ENCODE measurements at regions not wholly inside any gene's neighbourhood (a gene's known extent, or its start where the extent isn't known, plus 50 kb on each side); places are given as distances from the start of the nearest gene placed in this dataset.
"Not testable (repeated sequence)": the region's sequence is repeated elsewhere in the genome, so short reads cannot be mapped to it uniquely, and the experiment has no call there.

- not testable (repeated sequence) for DNase-seq (ENCODE audit: low spot score)
These were observed 79.7 kb upstream of the LMO2 start for GRCh38 chr11:33971530-33971929.

DNA sequence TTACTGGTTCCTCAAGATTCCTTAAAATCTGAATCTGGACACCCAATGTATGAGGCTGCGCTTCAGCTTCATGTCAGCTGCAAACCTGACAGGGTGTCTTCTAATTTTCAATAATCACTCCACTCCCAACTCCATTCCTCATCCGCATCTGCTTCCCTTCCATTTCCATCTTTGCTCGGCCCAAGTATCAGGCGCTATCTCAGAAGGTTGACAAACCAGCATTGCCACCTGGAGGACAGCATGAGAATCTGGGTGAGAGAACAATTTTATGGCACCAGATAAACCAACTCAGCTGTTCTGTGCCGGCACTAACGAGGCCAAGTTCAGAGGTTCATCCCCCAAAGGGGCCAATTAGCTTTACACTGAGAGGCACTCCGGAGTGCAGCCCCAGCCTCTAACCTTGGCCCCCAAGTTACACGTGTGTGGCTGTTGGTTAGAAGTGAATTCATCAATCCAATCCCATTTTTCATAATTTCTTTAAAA, 79.1 kb upstream of the LMO2 start:
- DNase-seq (ENCODE audit: low spot score) = peak; percentile 58

DNA sequence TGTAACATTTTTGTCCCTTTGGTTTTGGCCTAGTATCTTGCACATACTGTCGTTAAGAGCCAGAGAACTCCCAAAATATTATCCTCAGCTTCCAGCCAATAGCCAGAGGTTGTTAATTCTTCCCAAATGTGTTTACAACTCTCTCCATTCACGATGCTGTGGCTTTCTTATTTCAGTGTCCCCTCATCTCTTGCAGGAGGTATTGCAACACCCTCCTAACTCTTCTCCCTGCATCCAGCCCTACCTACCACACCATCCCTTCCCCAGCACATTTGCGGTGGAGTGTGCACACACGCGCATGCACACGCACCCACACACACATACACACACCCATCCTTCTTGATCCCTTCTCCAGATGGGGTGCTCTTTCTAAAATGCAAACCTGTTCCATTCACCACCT, 75.6 kb upstream of the LMO2 start:
- DNase-seq (ENCODE audit: low spot score) = no peak

GRCh38 chr11:33965032-33965431, 73.2 kb upstream of the LMO2 start:
- no peak for DNase-seq (ENCODE audit: low spot score)

DNA sequence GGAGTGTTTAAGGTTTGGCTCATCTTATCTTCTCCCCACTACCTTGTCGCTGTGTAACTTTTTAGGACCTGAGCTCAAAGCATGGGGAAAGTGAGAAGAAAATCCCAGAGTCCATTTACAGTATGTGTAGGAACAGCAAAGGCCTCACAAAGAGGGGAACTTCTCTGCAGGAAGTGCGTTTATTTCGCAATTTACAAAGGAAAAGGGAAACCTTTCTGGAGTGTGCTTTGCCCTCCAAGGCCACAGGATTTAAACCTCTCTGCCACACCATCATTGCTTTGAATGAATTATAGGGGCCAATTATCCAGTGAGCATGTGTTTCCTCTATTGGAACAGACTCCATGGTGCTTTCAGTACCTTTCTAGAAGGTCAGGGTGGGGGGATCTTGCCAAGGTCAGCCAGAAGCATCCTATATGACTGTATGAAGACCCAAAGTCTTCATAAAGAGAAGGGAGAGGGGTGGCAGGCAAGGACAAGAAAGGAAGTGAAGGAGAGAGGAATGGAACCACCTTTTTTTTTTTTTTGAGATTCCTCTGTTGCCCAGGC, 68.1 kb upstream of the LMO2 start:
- no peak for DNase-seq (ENCODE audit: low spot score)

- DNase-seq (ENCODE audit: low spot score) = no peak
These were observed 65.5 kb upstream of the LMO2 start for GRCh38 chr11:33957304-33957917.

DNA sequence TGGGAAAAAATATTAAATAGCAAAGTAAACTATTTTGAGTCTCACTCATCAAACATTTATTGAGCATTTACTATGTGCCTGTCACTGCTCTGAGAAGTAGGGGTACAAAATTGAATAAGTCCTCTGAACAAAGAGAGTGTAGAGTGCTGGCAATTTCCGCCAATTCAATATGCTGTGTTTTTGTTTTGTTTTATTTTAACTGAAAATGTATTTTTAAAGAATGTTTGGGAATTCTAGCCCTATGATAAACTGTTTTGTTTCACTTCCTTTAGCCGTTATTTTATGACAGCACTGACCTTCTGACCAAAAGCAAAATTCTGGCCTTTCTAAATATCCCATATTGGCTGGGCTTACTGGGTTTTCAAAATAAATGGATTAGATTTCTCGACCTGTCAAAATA, 64.7 kb upstream of the LMO2 start:
- DNase-seq (ENCODE audit: low spot score) = no peak

DNA sequence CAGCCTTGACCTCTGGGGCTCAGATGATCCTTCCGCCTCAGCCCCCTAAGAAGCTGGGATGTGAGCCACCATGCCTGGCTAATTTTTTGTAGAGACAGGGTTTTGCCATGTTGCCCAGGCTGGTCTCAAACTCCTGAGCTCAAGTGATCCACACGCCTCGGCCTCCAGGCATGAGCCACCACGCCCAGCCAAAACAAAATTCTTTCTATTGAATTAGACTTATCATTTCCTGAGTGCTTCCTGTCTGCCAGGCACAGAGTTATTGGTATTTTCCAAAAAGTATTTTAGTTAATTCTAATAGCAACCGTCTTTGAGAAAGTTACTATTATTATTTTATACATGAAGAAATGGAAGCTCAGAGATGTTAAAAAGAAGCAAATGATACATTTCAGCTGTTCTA, 61.4 kb upstream of the LMO2 start:
- no peak for DNase-seq (ENCODE audit: low spot score)

DNA sequence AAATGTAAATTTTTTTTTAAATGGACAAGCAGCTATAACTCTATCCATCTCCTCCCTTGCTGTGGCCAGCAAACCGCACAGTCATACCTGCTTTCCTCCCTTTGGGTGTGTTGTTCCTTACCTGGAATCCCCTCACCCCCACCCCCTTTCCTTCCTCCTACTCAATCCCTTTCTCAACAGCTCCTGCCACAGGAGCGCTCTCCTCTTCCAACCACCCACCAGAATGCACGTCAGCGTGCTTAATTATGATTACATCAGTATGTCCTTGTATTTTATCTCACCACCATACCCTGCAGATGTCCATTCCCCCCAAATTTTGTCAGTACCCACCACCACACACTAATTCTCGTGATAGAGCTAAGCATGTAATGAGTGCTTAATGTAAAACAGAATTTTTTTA, 60.9 kb upstream of the LMO2 start:
- no peak for DNase-seq (ENCODE audit: low spot score)

DNA sequence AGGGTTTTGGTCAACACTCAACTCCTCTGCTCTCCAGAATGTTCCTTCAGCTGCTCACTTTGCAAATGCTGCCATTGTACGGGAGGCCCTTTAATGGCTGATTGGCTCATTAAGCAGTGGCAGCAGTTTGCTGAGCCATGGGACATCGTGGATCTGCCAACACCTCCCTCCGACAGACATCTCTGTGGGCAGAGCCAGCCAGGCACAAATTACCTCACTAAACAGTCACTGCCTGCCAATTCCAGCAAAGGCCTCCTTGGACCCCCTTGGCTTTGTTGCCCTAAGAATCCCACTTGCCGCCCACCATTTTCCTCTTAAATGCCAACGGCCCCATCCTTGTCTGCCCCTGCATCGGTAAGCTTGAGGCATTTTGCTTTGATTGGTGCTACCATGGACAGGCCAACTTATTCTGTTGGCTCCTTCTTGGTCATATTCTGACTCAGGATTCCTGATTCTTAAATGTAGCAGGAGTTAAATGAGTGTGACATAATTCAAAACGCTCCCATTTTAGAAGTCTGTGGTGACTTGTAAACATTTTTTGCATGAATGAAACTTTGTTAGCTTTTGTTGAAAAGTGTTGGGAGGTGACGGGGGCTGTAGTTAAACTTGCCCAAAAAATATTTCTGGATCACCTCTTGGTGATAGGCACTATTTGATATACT, 57.5 kb upstream of the LMO2 start:
- DNase-seq (ENCODE audit: low spot score) = no peak

DNA sequence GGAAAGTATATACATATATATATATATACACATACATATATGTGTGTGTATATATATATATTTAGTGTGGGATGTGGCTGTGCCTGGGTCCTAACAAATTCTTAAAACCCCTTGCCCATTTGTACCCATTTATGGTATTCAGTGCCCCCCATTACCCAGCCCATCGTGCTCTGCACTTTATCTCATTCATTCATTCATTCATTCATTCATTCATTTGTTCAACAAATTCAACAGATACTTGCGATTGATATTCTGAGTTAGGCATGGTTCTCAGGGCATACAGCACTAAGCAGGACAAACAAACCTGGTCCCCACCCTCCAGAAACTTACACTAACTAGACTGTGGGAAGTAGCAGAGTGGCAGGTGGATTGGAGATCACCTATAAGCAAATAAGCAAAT, 56.6 kb upstream of the LMO2 start:
- DNase-seq (ENCODE audit: low spot score) = no peak

DNA sequence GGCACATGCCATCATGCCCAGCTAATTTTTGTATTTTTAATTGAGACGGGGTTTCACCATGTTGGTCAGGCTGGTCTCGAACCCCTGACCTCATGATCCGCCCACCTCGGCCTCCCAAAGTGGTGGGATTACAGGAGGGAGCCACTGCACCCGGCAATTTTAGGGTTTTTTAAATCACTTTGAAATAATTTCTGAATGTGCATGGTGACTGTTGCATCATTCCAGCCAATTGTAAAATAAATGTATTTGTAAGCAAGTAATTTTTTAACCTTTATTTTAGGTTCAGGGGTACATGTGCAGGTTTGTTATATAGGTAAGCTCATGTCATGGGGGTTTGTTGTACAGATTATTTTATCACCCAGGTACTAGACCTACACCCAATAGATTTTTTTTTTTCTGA, 56.0 kb upstream of the LMO2 start:
- not testable (repeated sequence) for DNase-seq (ENCODE audit: low spot score)

DNA sequence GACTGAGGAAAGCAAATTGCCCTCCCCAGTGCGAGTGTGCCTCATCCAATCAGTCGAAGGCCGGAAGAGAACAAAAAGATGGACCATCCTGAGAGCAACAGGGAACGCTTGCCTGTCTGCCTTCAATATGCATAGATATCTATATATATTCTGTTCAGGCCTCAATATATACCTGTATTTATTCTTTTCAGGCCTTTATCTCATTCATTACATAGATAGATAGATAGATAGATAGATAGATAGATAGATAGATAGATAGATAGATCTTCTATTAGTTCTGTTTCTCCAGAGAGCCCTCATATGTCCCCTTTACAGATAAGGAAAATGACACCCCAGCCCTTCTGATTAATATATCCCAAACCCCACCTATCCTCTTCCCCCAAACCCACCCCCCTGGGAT, 55.1 kb upstream of the LMO2 start:
- no peak for DNase-seq (ENCODE audit: low spot score)

DNA sequence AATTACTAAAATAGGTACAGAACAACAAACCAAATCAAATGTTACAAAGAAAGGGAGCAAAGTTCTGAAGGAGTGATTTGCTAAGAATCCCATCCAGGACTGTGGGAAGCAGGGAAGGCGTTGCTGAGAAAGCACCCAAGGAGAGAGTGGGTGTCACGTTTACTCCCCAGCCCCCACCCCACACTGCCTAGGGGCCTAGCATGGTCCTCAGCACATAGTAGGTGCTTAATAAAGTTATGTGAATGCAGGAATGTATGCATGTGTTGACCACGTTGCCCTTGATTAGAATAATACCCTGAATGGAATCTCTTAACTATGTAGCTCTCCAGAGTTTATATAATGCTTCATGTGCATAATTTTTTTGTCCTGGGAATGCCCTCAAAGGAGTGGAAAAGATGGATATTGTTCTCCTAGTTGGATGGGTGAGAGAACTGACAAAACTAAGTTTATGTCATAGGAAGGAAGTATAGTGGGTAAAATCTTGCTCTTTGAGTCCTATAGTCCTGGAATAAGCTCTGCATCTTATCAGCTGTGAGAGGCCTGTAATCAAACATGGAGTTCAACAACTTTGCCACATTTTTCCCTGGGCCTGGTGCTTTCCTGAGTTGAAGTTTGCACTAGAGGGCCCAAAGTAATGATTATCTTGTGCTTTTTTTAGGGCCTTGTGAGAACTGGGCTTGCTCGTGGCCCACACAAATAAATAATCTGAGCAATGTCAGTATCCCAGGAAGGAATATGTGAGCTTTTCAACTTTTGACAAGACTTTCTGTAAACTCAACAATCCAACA, 53.8 kb upstream of the LMO2 start:
- no peak for DNase-seq (ENCODE audit: low spot score)

GRCh38 chr11:33944693-33945424, 53.0 kb upstream of the LMO2 start:
- DNase-seq (ENCODE audit: low spot score) = no peak

DNA sequence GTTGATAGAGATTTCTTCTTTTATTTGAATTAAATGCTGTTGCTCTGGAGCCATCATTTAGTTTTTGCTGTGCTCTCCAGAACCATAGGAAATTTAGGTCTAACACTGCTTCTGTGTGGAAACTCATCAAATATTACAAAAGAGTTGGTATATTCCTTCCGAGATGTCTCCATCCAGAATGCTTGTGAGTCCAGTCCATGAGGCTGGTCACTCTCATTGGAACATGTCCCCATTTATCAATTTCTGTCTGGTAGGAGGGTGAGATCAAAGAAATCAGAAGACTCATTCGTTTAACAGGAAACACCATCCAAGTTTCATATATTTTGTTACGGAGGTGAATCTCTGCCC, 52.4 kb upstream of the LMO2 start:
- no peak for DNase-seq (ENCODE audit: low spot score)

GRCh38 chr11:33942954-33943353, 51.1 kb upstream of the LMO2 start:
- DNase-seq (ENCODE audit: low spot score) = no peak

DNA sequence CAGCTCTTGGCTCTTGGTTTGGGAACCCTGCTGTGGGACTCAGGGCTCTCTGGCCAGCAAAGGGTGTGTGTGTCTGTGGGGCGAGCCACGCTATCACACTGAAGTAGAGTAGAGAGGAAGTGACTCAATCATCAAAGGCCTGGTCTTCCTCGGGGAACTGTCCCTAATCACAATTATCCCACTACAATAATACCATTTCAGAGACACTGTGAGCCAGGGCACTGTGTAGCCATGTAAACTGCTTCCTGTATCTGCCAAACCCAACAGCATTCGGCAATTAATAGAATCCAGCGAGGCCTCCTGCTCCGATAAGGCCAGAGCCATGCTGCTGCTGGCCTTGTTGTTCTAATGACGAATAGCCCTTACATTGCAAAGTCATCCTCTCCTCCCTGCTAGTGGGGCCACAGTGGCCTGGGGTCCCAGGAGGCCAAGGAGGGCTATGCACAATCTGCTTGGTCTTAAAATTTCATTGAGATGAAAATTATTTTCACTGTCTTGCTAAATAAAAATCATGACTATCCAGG, 49.8 kb upstream of the LMO2 start:
- no peak for DNase-seq (ENCODE audit: low spot score)

Data from HT-29 (cell line).